Lower leg skin (tissue), 3 donors: ENCODE measurements at regions not wholly inside any gene's neighbourhood (a gene's known extent, or its start where the extent isn't known, plus 50 kb on each side); places are given as distances from the start of the nearest gene placed in this dataset.

Experiments used
- POLR2A ChIP-seq, 2 donors: fragments of 450-650 bp; IDR thresholded peaks; one replicate each; pipeline ENCODE4 v1.6.1; 2016 to 2017; ENCODE audit warnings: antibody characterized with exemption in 2 of 2, mild to moderate bottlenecking in 1 of 2, moderate library complexity in 1 of 2
- TF ChIP-seq, protein P1 (sequence below), 3 donors: fragments of 450-650 bp; IDR thresholded peaks; one replicate each; pipeline ENCODE4 v1.5.1; 2016; ENCODE audit warnings: antibody characterized with exemption in 3 of 3, mild to moderate bottlenecking in 3 of 3, moderate library complexity in 2 of 3

DNA sequence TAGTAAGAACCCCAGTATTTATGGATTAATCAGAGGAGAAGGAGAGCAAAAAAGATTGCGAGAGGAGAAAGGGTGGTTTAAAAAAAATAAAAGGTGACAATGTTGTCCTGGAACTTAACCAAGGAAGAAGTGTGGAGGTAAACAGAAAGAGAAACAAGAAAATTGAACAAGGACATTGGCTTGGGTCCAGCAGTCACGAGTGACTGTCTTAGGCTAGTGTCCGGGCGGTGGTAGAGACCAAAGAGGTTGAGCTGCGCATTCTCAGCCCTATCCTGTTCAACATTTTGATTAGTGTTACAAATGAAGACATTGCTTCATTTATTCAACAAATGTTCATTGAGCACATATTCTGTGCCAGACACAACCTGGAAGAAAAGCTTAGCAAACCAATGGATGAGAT lies 329.9 kb downstream of the FGFR2 start:
- TF ChIP-seq, protein P1, sequence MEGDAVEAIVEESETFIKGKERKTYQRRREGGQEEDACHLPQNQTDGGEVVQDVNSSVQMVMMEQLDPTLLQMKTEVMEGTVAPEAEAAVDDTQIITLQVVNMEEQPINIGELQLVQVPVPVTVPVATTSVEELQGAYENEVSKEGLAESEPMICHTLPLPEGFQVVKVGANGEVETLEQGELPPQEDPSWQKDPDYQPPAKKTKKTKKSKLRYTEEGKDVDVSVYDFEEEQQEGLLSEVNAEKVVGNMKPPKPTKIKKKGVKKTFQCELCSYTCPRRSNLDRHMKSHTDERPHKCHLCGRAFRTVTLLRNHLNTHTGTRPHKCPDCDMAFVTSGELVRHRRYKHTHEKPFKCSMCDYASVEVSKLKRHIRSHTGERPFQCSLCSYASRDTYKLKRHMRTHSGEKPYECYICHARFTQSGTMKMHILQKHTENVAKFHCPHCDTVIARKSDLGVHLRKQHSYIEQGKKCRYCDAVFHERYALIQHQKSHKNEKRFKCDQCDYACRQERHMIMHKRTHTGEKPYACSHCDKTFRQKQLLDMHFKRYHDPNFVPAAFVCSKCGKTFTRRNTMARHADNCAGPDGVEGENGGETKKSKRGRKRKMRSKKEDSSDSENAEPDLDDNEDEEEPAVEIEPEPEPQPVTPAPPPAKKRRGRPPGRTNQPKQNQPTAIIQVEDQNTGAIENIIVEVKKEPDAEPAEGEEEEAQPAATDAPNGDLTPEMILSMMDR (IDR thresholded peaks at IDR 0.05) = no peak
- TF ChIP-seq POLR2A (IDR thresholded peaks at IDR 0.05) = no peak
